Retina (tissue), 1 donor: ENCODE measurements at regions not wholly inside any gene's neighbourhood (a gene's known extent, or its start where the extent isn't known, plus 50 kb on each side); places are given as distances from the start of the nearest gene placed in this dataset.
"Not testable (repeated sequence)": the region's sequence is repeated elsewhere in the genome, so short reads cannot be mapped to it uniquely, and the experiment has no call there.

ENCODE experiments used
- DNase-seq: peaks from one replicate; pipeline ENCODE4 v3.0.0-alpha.2; 2016

GRCh38 chr6:104676679-104677078, 183.0 kb downstream of the HACE1 start:
- DNase-seq: not testable (repeated sequence)

GRCh38 chr6:104675161-104675560, 184.6 kb downstream of the HACE1 start:
- DNase-seq: not testable (repeated sequence)

DNA sequence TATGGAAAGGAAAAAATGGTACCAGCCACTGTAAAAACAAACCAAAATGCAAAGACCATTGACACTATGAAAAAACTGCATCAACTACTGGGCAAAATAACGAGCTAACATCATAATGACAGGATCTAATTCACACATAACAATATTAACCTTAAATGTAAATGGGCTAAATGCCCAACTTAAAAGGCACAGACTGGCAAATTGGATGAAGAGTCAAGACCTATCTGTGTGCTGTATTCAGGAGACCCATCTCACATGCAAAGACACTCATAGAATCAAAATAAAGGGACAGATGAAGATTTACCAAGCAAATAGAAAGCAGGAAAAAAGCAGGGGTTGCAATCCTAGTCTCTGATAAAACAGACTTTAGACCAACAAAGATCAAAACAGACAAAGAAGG, 186.6 kb downstream of the HACE1 start:
- not testable (repeated sequence) for DNase-seq

DNA sequence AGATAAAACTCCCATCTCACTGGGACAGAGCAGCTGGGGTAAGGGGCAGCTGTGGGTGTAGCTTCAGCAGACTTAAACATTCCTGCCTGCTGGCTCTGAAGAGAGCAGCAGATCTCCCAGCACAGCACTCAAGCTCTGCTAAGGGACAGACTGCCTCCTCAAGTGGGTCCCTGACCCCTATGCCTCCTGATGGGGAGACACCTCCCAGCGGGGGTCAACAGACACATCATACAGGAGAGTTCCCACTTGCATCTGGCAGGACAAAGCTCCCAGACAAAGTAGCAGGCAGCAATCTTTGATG, 188.2 kb downstream of the HACE1 start:
- not testable (repeated sequence) for DNase-seq

- DNase-seq: not testable (repeated sequence)
These were observed 188.7 kb downstream of the HACE1 start for GRCh38 chr6:104670834-104671590.

GRCh38 chr6:104669483-104669882, 190.2 kb downstream of the HACE1 start:
- DNase-seq: no peak

DNA sequence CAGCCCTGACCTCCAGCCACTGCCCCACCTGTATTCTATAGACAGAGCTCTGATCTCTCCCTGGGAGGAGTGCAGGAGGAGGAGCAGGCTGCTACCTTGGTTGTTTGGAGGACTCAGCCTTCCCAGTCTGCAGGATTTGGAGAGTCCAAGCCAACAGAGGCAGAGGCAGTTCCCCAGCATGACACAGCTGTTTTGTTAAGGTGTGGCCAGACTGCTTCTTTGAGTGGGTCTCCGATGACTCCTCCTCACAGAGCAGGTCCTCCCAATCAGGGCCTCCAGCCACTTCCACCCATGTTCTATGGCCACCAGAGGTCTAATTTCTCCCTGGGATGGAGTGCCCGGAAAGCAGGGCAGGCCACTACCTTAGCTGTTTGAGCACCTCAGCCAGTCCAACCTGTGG, 203.5 kb downstream of the HACE1 start:
- no peak for DNase-seq

DNA sequence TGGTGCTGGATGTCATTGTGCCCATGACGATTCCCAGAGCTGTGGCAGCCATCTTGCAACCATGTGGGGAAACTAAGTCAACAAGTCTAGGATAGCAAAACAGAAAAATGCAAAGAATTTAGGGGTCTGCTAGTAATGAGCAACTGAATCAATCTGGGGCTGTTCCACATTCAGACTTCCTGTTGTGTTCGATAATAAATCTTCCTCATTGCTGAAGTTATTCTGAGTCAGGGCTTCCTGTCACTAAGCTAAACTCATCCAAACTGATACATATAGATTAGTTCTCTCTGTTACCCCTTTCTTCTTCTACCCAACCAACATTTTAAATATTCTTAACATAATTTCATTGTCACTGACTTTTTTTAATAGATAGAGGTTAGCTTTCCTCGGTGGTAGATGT, 205.9 kb downstream of the HACE1 start:
- no peak for DNase-seq

DNA sequence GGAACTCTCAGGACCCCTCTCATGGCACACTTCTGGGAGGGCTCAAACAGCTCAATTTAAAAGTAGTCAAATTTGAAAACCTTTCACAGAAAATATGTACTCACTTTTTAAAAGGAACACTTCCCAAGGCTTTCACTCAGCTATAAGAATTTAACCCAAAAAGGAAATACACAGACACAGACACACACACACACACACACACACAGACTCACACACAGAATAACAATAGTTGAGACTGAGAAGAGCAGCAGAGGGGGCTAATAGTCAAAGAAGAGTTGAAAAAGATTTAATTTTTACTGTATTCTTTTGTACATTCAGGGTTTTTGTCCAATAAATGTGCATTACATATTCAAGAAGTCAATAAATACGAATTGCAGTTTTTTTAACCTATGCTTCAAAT, 211.4 kb downstream of the HACE1 start:
- DNase-seq: no peak

GRCh38 chr6:104644848-104645247, 214.9 kb downstream of the HACE1 start:
- DNase-seq: no peak

- DNase-seq: no peak
These were observed 216.8 kb downstream of the HACE1 start for GRCh38 chr6:104642871-104643270.

DNA sequence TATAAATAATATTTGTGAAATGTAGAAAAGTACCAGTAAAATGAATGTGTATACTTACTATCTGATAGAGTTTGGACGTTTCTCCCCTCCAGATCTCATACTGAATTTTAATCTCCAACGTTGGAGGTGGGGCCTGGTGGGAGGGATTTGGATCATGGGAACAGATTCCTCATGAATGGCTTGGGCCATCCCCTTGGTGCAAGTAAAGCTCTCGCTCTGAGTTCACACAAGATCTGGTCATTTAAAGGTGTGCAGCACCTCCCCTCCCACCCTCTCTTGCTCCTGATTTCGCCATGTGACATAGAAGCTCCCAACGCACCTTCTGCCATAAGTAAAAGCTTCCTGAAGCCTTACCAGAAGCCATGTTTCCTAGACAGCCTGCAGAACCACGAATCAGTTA, 219.0 kb downstream of the HACE1 start:
- no peak for DNase-seq

GRCh38 chr6:104640150-104640700, 219.5 kb downstream of the HACE1 start:
- no peak for DNase-seq

- no peak for DNase-seq
These were observed 220.1 kb downstream of the HACE1 start for GRCh38 chr6:104639668-104640067.

- no peak for DNase-seq
These were observed 220.9 kb downstream of the HACE1 start for GRCh38 chr6:104638841-104639290.

DNA sequence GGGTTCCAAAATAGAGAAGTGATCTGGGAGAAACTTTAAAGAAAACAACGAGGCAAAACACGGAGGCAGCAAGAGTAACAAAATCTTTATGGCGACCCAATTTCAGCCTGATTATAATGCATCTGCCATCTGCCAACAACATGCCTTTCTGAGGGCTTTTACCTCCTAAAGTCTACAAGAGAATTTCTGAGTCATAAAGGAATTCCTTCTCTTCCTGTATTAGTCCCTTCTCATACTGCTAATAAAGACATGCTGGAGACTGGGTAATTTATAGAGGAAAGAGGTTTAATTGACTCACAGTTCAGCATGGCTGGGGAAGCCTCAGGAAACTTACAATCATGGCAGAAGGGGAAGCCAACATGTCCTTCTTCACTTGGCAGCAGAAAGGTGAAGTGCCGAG, 226.6 kb downstream of the HACE1 start:
- no peak for DNase-seq

GRCh38 chr6:104632588-104632987, 227.1 kb downstream of the HACE1 start:
- no peak for DNase-seq

DNA sequence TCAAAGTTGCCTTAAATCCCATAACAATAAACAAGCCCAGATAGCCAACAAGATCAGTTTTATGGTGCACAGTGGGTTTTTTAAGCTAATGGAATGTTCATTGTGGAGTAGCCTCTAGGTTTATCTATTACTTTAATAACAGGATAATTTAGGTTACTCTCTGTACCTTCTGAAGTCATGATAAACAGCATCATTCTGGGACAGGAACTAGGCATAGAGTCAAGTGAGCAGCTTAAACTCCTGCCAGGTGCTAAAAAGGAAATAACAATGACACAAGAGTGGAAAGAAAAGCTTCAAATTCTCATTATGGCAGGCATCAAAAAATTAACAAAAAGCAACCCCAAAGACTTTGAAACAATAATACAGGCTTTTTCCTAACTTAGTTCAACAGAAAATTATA, 228.8 kb downstream of the HACE1 start:
- DNase-seq: no peak

GRCh38 chr6:104630522-104630921, 229.2 kb downstream of the HACE1 start:
- DNase-seq: no peak

DNA sequence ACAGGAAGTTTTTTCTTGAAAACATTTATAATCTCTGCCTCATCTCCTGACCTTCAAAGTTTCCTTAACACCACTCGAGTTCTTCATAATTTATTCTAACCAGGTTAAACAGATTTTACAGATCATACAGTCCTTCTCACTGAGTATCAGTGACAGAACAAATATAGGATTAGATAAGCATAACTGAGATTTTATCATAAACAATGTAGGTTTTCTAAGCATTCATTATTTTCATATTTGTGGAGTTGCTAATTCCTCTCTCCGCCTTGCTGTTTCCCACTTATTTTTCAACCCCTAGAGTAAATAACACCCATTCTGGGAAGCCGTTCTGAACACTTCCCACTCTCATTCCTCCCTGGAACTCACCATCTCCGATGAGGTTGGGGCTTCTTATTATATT, 229.9 kb downstream of the HACE1 start:
- no peak for DNase-seq

DNA sequence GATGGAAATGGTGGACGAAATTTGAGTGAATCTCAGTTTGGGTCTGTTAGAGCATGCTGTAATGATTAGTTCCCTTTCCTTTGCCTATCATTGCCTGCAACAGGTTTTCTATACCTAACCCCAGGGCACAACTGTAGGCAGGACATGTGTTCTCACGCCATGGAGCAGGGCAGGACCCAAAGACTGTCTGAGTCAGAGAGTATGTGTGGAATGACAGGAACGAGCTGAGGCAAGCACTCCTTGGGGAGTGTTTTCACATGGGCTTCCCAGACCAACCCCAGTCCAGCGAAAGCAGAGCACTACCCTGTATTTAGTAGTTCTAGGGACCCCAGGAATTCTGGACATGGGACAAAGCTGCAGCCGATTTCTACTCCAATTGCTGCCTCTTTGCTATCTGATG, 234.2 kb downstream of the HACE1 start:
- DNase-seq: no peak

GRCh38 chr6:104623052-104623690, 236.5 kb downstream of the HACE1 start:
- no peak for DNase-seq

DNA sequence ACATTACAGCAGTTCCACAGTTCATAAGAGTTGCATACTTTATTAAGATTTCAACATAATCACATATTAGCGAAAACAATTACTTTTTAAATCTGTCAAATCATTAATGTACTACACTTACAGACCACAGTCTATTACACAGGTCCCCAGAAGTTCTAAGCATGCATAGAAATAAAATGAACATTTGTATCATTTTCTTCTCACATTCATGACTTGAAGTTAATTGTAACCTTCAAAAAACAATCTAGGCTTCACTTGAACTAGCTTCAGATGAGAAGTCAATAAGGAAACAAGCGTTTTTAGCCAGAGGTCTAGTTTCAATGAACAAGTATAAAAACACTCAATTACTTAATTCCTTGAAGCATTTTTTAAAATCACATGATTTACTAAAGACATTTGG, 238.3 kb downstream of the HACE1 start:
- DNase-seq: no peak

GRCh38 chr6:104617591-104617990, 242.1 kb downstream of the HACE1 start:
- DNase-seq: no peak

- DNase-seq: no peak
These were observed 245.3 kb downstream of the HACE1 start for GRCh38 chr6:104614394-104614793.
